ENCODE measurements at regions not wholly inside any gene's neighbourhood (a gene's known extent, or its start where the extent isn't known, plus 50 kb on each side); places are given as distances from the start of the nearest gene placed in this dataset.

GRCh38 chr16:86086471-86086870, 187.5 kb downstream of the IRF8 start:
- no peak for DNase-seq (ENCODE audit: low read depth)
- H3K4me3 ChIP-seq (ENCODE audit: low read depth, low read length), result no peak overlapping the region
- TF ChIP-seq CTCF (IDR thresholded peaks at IDR 0.05; ENCODE audit: insufficient read depth, low read depth, low read length, missing control alignments), result no peak

GRCh38 chr16:86087011-86087895, 188.3 kb downstream of the IRF8 start:
- no peak for TF ChIP-seq CTCF (IDR thresholded peaks at IDR 0.05; ENCODE audit: insufficient read depth, low read depth, low read length, missing control alignments)

GRCh38 chr16:86087896-86088230, 188.9 kb downstream of the IRF8 start:
- TF ChIP-seq CTCF (IDR thresholded peaks at IDR 0.05; ENCODE audit: insufficient read depth, low read depth, low read length, missing control alignments), result no peak
- no peak for DNase-seq (ENCODE audit: low read depth)
- no peak overlapping the region for H3K4me3 ChIP-seq (ENCODE audit: low read depth, low read length)

More at GRCh38 chr16:86087011-86087895, 188.3 kb downstream of the IRF8 start:
- no peak for DNase-seq (ENCODE audit: low read depth)
- H3K4me3 ChIP-seq (ENCODE audit: low read depth, low read length), result no peak overlapping the region

GRCh38 chr16:86088287-86088686, 189.3 kb downstream of the IRF8 start:
- no peak for TF ChIP-seq CTCF (IDR thresholded peaks at IDR 0.05; ENCODE audit: insufficient read depth, low read depth, low read length, missing control alignments)
- DNase-seq (ENCODE audit: low read depth), result no peak

GRCh38 chr16:86088816-86089215, 189.9 kb downstream of the IRF8 start:
- H3K4me3 ChIP-seq (ENCODE audit: low read depth, low read length), result no peak overlapping the region
- DNase-seq (ENCODE audit: low read depth), result no peak
- TF ChIP-seq CTCF (IDR thresholded peaks at IDR 0.05; ENCODE audit: insufficient read depth, low read depth, low read length, missing control alignments), result no peak

More at GRCh38 chr16:86088287-86088686, 189.3 kb downstream of the IRF8 start:
- no peak overlapping the region for H3K4me3 ChIP-seq (ENCODE audit: low read depth, low read length)

GRCh38 chr16:86089334-86089900, 190.5 kb downstream of the IRF8 start:
- TF ChIP-seq CTCF (IDR thresholded peaks at IDR 0.05; ENCODE audit: insufficient read depth, low read depth, low read length, missing control alignments), result no peak
- no peak overlapping the region for H3K4me3 ChIP-seq (ENCODE audit: low read depth, low read length)
- no peak for DNase-seq (ENCODE audit: low read depth)
